HEK293 (cell line): ENCODE measurements at regions not wholly inside any gene's neighbourhood (a gene's known extent, or its start where the extent isn't known, plus 50 kb on each side); places are given as distances from the start of the nearest gene placed in this dataset.
A peak's percentile ranks its signal among the peaks of the same experiment; 100 is the strongest.

Experiments used
- CTCF ChIA-PET: fragments of 350-600 bp; formaldehyde crosslinking; extraction: SDS; loops from one replicate; lab custom pipeline; 2021; ENCODE audit warnings: antibody characterized with exemption; lab: Yijun Ruan, JAX
- POLR2A ChIA-PET: fragments of 300-600 bp; formaldehyde crosslinking; extraction: SDS; loops from one replicate; lab custom pipeline; 2020; ENCODE audit warnings: antibody characterized with exemption, inconsistent platforms; lab: Yijun Ruan, JAX
- H3K27ac ChIP-seq: fragments of 200-500 bp; sonication (Bioruptor generic); 2 replicates; pipeline ENCODE4 v1.5.1; 2014; ENCODE audit warnings: low read depth, low read length, control low read depth, inconsistent platforms; ENCODE audit errors: extremely low read depth
- H3K36me3 ChIP-seq, 2 experiments: fragments of 200-500 bp in 1 of 2; sonication (Bioruptor generic) in 1 of 2; 1 replicate in 1 of 2; 2 replicates in 1 of 2; pipeline ENCODE4 v1.5.1; 2014 to 2017; ENCODE audit warnings: inconsistent platforms in 2 of 2, low read length in 2 of 2; ENCODE audit not compliant: control insufficient read depth in 2 of 2, insufficient read depth in 1 of 2
- H3K4me1 ChIP-seq: fragments of 200-500 bp; sonication (Bioruptor generic); 2 replicates; pipeline ENCODE4 v1.5.1; 2014; ENCODE audit warnings: mild to moderate bottlenecking, low read length, inconsistent platforms; ENCODE audit not compliant: control insufficient read depth, insufficient read depth
- H3K4me3 ChIP-seq: 2 replicates; pipeline ENCODE4 v1.5.1; 2011; ENCODE audit warnings: low read depth, mild to moderate bottlenecking, control low read depth, low read length, moderate library complexity
- H3K9me3 ChIP-seq: fragments of 200-500 bp; sonication (Bioruptor generic); 2 replicates; pipeline ENCODE4 v1.5.1; 2014; ENCODE audit warnings: low read depth, low read length, inconsistent platforms; ENCODE audit not compliant: control insufficient read depth, insufficient read depth
- IKZF3 ChIP-seq: fragments of 450-650 bp; IDR thresholded peaks from 2 replicates; pipeline ENCODE4 v1.5.0; 2018; ENCODE audit warnings: missing biosample characterization, mild to moderate bottlenecking, missing genetic modification characterization, moderate library complexity
- KLF16 ChIP-seq: fragments of 450-650 bp; formaldehyde crosslinking; IDR thresholded peaks from 2 replicates; pipeline ENCODE4 v1.5.1; 2017; ENCODE audit warnings: missing biosample characterization, missing genetic modification characterization
- PRDM6 ChIP-seq: fragments of 450-650 bp; formaldehyde crosslinking; IDR thresholded peaks from 2 replicates; pipeline ENCODE4 v1.5.1; 2017; ENCODE audit warnings: missing biosample characterization, missing genetic modification characterization
- REST ChIP-seq: fragments of 450-650 bp; formaldehyde crosslinking; IDR thresholded peaks from 2 replicates; pipeline ENCODE4 v1.5.1; 2016; ENCODE audit warnings: missing biosample characterization, missing genetic modification characterization
- SALL2 ChIP-seq: fragments of 450-650 bp; formaldehyde crosslinking; IDR thresholded peaks from 2 replicates; pipeline ENCODE4 v1.5.0; 2017; ENCODE audit warnings: missing biosample characterization, mild to moderate bottlenecking, missing genetic modification characterization, borderline replicate concordance
- TCF7L2 ChIP-seq: IDR thresholded peaks from 2 replicates; pipeline ENCODE4 v1.6.1; 2011; ENCODE audit warnings: low read depth, mild to moderate bottlenecking, inconsistent platforms, low read length, moderate library complexity, borderline replicate concordance
- ZBTB10 ChIP-seq: fragments of 450-650 bp; formaldehyde crosslinking; IDR thresholded peaks from 2 replicates; pipeline ENCODE4 v1.5.1; 2016; ENCODE audit warnings: missing biosample characterization, missing genetic modification characterization
- ZFHX2 ChIP-seq: fragments of 450-650 bp; formaldehyde crosslinking; conservative IDR thresholded peaks from 2 replicates; pipeline ENCODE4 v1.5.1; 2016; ENCODE audit warnings: missing biosample characterization, missing genetic modification characterization
- ZFP37 ChIP-seq: fragments of 450-650 bp; formaldehyde crosslinking; IDR thresholded peaks from 2 replicates; pipeline ENCODE4 v1.5.1; 2016; ENCODE audit warnings: missing biosample characterization, missing genetic modification characterization
- ZFP69B ChIP-seq: fragments of 450-650 bp; formaldehyde crosslinking; IDR thresholded peaks from 2 replicates; pipeline ENCODE4 v1.5.1; 2016; ENCODE audit warnings: missing biosample characterization, missing genetic modification characterization
- ZNF221 ChIP-seq: fragments of 450-650 bp; formaldehyde crosslinking; IDR thresholded peaks from 2 replicates; pipeline ENCODE4 v1.5.1; 2017; ENCODE audit warnings: missing biosample characterization, missing genetic modification characterization, borderline replicate concordance
- ZNF23 ChIP-seq: fragments of 450-650 bp; formaldehyde crosslinking; IDR thresholded peaks from 2 replicates; pipeline ENCODE4 v1.5.1; 2016; ENCODE audit warnings: missing biosample characterization, missing genetic modification characterization, borderline replicate concordance
- ZNF280D ChIP-seq: fragments of 450-650 bp; formaldehyde crosslinking; IDR thresholded peaks from 2 replicates; pipeline ENCODE4 v1.5.1; 2016; ENCODE audit warnings: missing biosample characterization, missing genetic modification characterization
- ZNF292 ChIP-seq: fragments of 450-650 bp; formaldehyde crosslinking; IDR thresholded peaks from 2 replicates; pipeline ENCODE4 v1.5.1; 2016; ENCODE audit warnings: low read depth, missing biosample characterization, missing genetic modification characterization, borderline replicate concordance
- ZNF311 ChIP-seq: fragments of 450-650 bp; formaldehyde crosslinking; IDR thresholded peaks from 2 replicates; pipeline ENCODE4 v1.5.1; 2017; ENCODE audit warnings: missing biosample characterization, missing genetic modification characterization, borderline replicate concordance
- ZNF433 ChIP-seq: fragments of 450-650 bp; formaldehyde crosslinking; IDR thresholded peaks from 2 replicates; pipeline ENCODE4 v1.5.1; 2016; ENCODE audit warnings: missing biosample characterization, missing genetic modification characterization, low read depth
- ZNF555 ChIP-seq: fragments of 450-650 bp; formaldehyde crosslinking; conservative IDR thresholded peaks from 2 replicates; pipeline ENCODE4 v1.5.1; 2017; ENCODE audit warnings: missing biosample characterization, mild to moderate bottlenecking, missing genetic modification characterization, inconsistent platforms
- ZNF560 ChIP-seq: fragments of 450-650 bp; formaldehyde crosslinking; IDR thresholded peaks from 2 replicates; pipeline ENCODE4 v1.5.1; 2017; ENCODE audit warnings: missing biosample characterization, missing genetic modification characterization, borderline replicate concordance
- ZNF658 ChIP-seq: fragments of 450-650 bp; formaldehyde crosslinking; IDR thresholded peaks from 2 replicates; pipeline ENCODE4; 2016; ENCODE audit warnings: missing biosample characterization, missing genetic modification characterization
- ZNF792 ChIP-seq: fragments of 450-650 bp; formaldehyde crosslinking; IDR thresholded peaks from 2 replicates; pipeline ENCODE4 v1.5.1; 2016; ENCODE audit warnings: missing biosample characterization, missing genetic modification characterization
- ZNF837 ChIP-seq: fragments of 450-650 bp; formaldehyde crosslinking; IDR thresholded peaks from 2 replicates; pipeline ENCODE4 v1.5.1; 2016; ENCODE audit warnings: missing biosample characterization, missing genetic modification characterization
- ZSCAN23 ChIP-seq: fragments of 450-650 bp; formaldehyde crosslinking; IDR thresholded peaks from 2 replicates; pipeline ENCODE4 v1.5.1; 2016; ENCODE audit warnings: missing biosample characterization, missing genetic modification characterization

GRCh38 chr17:73748508-73748907, 104.3 kb upstream of the SDK2 start (continued):
- TF ChIP-seq ZBTB10 (tag by site-specific recombination) (no peak), ZNF311 (no peak), ZNF792 (tag by site-specific recombination) (no peak), TCF7L2 (no peak), SALL2 (tag by site-specific recombination) (no peak), ZFHX2 (no peak), ZSCAN23 (tag by site-specific recombination) (no peak), REST (tag by site-specific recombination) (no peak), ZFP69B (tag by site-specific recombination) (no peak), ZNF560 (tag by site-specific recombination) (no peak)
- TF ChIP-seq, all 188 proteins: peak for 0

GRCh38 chr17:73749337-73749823, 105.1 kb upstream of the SDK2 start:
- no peaks in the 10 kb centered on the region for H3K36me3 ChIP-seq
- TF ChIP-seq ZNF433 (tag by site-specific recombination) (no peak), ZNF292 (no peak), ZNF837 (tag by site-specific recombination) (no peak), TCF7L2 (no peak), ZNF221 (no peak), ZBTB10 (tag by site-specific recombination) (no peak), ZNF23 (0 out of 2 replicates have a peak, but pooled peaks have one; percentile 54), PRDM6 (tag by site-specific recombination) (no peak), ZNF658 (tag by site-specific recombination) (peak; percentile 86), ZFP37 (tag by site-specific recombination) (no peak), ZNF280D (tag by site-specific recombination) (no peak; the same call in 1 of the 2 replicates), ZNF560 (tag by site-specific recombination) (no peak), IKZF3 (tag by site-specific recombination) (no peak), ZNF555 (tag by site-specific recombination) (no peak), KLF16 (tag by site-specific recombination) (no peak)

More at GRCh38 chr17:73749337-73749823, 105.1 kb upstream of the SDK2 start:
- H3K4me1 ChIP-seq: no peaks in the 10 kb centered on the region
- ChIA-PET POLR2A (interaction anchor here (1.0 kb wide), 1 partner anchor 10 kb away, joined by 3 read pairs; no protein-coding TSS in a partner anchor), CTCF (interaction anchor here (0.6 kb wide), 1 partner anchor 114 kb away, joined by 3 read pairs; no protein-coding TSS in a partner anchor)
- no peak overlapping the region for H3K4me3 ChIP-seq
- no peak overlapping the region for H3K27ac ChIP-seq
- no peaks in the 10 kb centered on the region for H3K9me3 ChIP-seq
